Parathyroid adenoma (tissue), 2 donors: ENCODE measurements at regions not wholly inside any gene's neighbourhood (a gene's known extent, or its start where the extent isn't known, plus 50 kb on each side); places are given as distances from the start of the nearest gene placed in this dataset.
A peak's percentile ranks its signal among the peaks of the same experiment; 100 is the strongest.

ENCODE experiments used
- H2AFZ ChIP-seq: fragments of 300-600 bp; sonication (generic); one replicate; pipeline ENCODE4 v1.7.0; 2017; ENCODE audit warnings: antibody characterized with exemption, mild to moderate bottlenecking
- H3K27ac ChIP-seq: fragments of 300-600 bp; sonication (generic); one replicate; pipeline ENCODE4 v1.7.0; 2017
- H3K27me3 ChIP-seq: fragments of 300-600 bp; sonication (generic); one replicate; pipeline ENCODE4 v1.7.0; 2017; ENCODE audit warnings: low read length; ENCODE audit not compliant: control insufficient read depth, insufficient read depth
- H3K36me3 ChIP-seq: fragments of 300-600 bp; sonication (generic); one replicate; pipeline ENCODE4 v1.7.0; 2017; ENCODE audit warnings: low read length; ENCODE audit not compliant: control insufficient read depth, insufficient read depth
- H3K4me1 ChIP-seq: fragments of 300-600 bp; sonication (generic); one replicate; pipeline ENCODE4 v1.7.0; 2017; ENCODE audit warnings: control low read depth
- H3K4me2 ChIP-seq: fragments of 300-600 bp; sonication (generic); one replicate; pipeline ENCODE4 v1.7.0; 2017; ENCODE audit warnings: low read length
- H3K4me3 ChIP-seq: fragments of 300-600 bp; sonication (generic); one replicate; pipeline ENCODE4 v1.7.0; 2017; ENCODE audit warnings: low read depth, low read length
- H3K79me2 ChIP-seq: fragments of 300-600 bp; sonication (generic); one replicate; pipeline ENCODE4 v1.7.0; 2017; ENCODE audit warnings: control low read depth
- H3K9ac ChIP-seq: fragments of 300-600 bp; sonication (generic); one replicate; pipeline ENCODE4 v1.7.0; 2017; ENCODE audit warnings: mild to moderate bottlenecking
- H3K9me3 ChIP-seq: fragments of 300-600 bp; sonication (generic); one replicate; pipeline ENCODE4 v1.7.0; 2017; ENCODE audit warnings: low read length; ENCODE audit not compliant: control insufficient read depth
- CTCF ChIP-seq: fragments of 300-600 bp; sonication (generic); IDR thresholded peaks from one replicate; pipeline ENCODE4 v1.7.0; 2017; ENCODE audit warnings: antibody characterized with exemption, mild to moderate bottlenecking
- donor health status: primary hyperparathyroidism.

DNA sequence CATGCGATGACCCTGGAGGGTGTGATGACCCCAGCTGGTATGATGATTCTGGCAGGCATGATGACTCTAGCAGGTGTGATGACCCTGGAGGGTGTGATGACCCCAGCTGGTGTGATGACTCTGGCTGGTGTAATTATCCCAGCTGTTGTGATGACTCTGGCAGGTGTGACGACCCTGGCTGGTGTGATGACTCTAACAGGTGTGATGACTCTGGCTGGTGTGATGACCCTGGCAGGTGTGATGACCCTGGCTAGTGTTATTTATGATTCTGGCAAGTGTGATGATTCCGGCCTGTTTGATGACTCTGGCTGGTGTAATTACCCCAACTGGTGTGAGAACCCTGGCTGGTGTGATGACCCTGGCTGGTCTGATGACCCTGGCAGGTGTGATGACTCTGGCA, 427.2 kb downstream of the QKI start:
- Histone ChIP-seq H3K27ac (no peak overlapping the region), H3K27me3 (no peaks in the 10 kb centered on the region)

DNA sequence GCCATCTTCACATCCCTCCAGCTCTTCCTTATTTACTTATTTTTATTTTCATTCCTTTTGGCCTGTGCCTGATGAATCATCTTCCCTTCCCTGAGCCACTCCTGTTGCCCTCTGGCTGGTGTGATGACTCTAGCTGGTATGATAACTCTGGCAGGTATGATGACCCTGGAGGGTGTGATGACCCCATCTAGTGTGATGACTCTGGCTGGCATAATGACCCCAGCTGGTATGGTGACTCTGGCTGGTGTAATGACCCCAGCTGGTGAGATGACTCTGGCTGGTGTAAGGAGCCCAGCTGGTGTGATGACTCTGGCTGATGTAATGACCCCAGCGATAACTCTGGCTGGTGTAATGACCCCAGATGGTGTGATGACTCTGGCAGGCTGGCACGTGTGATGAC, 426.8 kb downstream of the QKI start:
- Histone ChIP-seq H3K9me3 (no peaks in the 10 kb centered on the region), H3K4me2 (no peak overlapping the region), H3K36me3 (no peaks in the 10 kb centered on the region), H3K4me1 (no peaks in the 10 kb centered on the region), H2AFZ (no peak overlapping the region), H3K27me3 (no peaks in the 10 kb centered on the region), H3K9ac (no peak overlapping the region), H3K4me3 (no peak overlapping the region), H3K27ac (no peak overlapping the region), H3K79me2 (no peaks in the 10 kb centered on the region)
- TF ChIP-seq CTCF, result no peak

More for the DNA sequence above, 427.2 kb downstream of the QKI start:
- Histone ChIP-seq H3K9me3 (no peaks in the 10 kb centered on the region), H3K4me3 (no peak overlapping the region), H3K79me2 (no peaks in the 10 kb centered on the region), H3K36me3 (no peaks in the 10 kb centered on the region), H2AFZ (no peak overlapping the region), H3K4me1 (no peaks in the 10 kb centered on the region), H3K4me2 (no peak overlapping the region), H3K9ac (no peak overlapping the region)
- TF ChIP-seq CTCF, result no peak

DNA sequence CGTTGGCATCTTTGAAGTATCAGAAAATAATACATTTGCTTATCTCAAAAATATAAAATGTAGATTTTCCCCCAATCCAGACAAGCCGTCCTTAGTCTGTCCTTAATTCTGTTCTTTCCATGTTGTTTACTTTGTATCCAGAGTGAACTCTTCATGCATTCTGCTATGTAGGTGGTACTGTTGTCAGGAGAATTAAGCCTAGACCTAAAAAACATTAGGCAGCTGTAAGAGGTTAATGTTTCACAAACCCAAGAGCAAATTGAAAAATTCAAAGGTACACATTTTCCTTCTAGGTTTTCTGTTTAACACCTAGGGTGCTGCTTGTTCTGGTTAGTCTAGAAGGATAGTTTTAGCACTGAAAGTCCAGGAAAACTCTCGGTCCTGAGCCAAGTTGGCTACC, 426.4 kb downstream of the QKI start:
- H3K4me2 ChIP-seq, result no peak overlapping the region
- no peak for TF ChIP-seq CTCF
- no peaks in the 10 kb centered on the region for H3K79me2 ChIP-seq
- H3K9ac ChIP-seq, result no peak overlapping the region
- no peaks in the 10 kb centered on the region for H3K4me1 ChIP-seq
- H3K9me3 ChIP-seq, result no peaks in the 10 kb centered on the region
- H3K27ac ChIP-seq, result no peak overlapping the region
- no peaks in the 10 kb centered on the region for H3K36me3 ChIP-seq
- no peak overlapping the region for H2AFZ ChIP-seq
- no peaks in the 10 kb centered on the region for H3K27me3 ChIP-seq
- H3K4me3 ChIP-seq, result no peak overlapping the region

DNA sequence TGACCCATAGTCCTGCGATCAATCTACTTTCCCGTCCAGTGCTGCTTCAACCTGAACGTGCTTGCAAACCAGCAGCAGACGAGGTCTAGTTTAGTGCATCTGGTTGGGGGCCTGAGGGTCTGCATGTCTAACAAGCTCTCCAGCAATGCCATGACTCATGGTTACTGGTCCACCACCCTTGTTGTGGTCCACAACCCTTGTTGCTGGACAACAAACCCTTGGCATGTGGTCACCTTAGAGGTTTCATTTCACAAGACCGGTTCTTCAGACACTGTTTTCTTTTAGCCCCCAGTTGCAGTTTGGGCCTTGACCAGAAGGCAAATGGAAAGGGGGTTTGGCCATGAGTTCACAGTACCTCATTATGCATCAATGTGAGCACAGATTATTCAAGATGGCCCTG, 424.8 kb downstream of the QKI start:
- no peaks in the 10 kb centered on the region for H3K4me1 ChIP-seq
- no peak overlapping the region for H3K4me3 ChIP-seq
- H3K4me2 ChIP-seq, result no peak overlapping the region
- TF ChIP-seq CTCF, result no peak
- H3K36me3 ChIP-seq, result no peaks in the 10 kb centered on the region
- H3K9me3 ChIP-seq, result no peaks in the 10 kb centered on the region
- H3K79me2 ChIP-seq, result no peaks in the 10 kb centered on the region
- no peak overlapping the region for H2AFZ ChIP-seq
- H3K27ac ChIP-seq, result no peak overlapping the region
- H3K27me3 ChIP-seq, result no peaks in the 10 kb centered on the region
- no peak overlapping the region for H3K9ac ChIP-seq

GRCh38 chr6:163837691-163838431, 423.3 kb downstream of the QKI start:
- Histone ChIP-seq H2AFZ (no peak overlapping the region), H3K79me2 (no peaks in the 10 kb centered on the region), H3K4me2 (peak overlapping the region; percentile 31), H3K4me3 (no peak overlapping the region), H3K27me3 (no peaks in the 10 kb centered on the region), H3K9me3 (no peaks in the 10 kb centered on the region), H3K4me1 (no peaks in the 10 kb centered on the region), H3K36me3 (no peaks in the 10 kb centered on the region), H3K27ac (no peak overlapping the region), H3K9ac (no peak overlapping the region)
- TF ChIP-seq CTCF, result no peak
